Stimulated activated CD4-positive, alpha-beta T cell treated with anti-CD3 and anti-CD28 coated beads, TNF-alpha, amount 100 ng/mL, for 4 hours (primary cell): ENCODE measurements at regions not wholly inside any gene's neighbourhood (a gene's known extent, or its start where the extent isn't known, plus 50 kb on each side); places are given as distances from the start of the nearest gene placed in this dataset.

Experiments
- DNase-seq, 3 experiments: peaks; one replicate each; pipeline ENCODE4 v3.0.0-alpha.2; 2020; ENCODE audit warnings: low read depth in 3 of 3

DNA sequence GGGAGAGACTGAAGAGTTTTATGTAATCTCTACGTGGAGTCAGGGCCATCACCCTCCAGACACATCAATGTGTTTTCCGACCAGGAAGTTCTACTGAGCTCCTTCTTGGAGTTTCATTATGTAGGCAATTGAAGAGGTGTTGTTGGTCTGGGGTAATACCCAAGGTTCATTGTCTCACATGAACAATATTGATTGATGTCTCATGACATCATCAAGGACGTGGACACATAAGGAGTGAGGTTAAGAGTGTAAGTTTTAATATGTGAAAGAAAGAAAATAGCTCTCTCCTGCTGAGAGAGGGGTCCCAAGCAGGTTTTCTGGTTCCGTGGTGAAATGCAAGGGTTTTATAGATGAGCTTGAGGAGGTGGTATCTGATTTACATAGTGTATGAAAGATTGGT lies 280.7 kb upstream of the MIR17HG start:
- no peak for DNase-seq

DNA sequence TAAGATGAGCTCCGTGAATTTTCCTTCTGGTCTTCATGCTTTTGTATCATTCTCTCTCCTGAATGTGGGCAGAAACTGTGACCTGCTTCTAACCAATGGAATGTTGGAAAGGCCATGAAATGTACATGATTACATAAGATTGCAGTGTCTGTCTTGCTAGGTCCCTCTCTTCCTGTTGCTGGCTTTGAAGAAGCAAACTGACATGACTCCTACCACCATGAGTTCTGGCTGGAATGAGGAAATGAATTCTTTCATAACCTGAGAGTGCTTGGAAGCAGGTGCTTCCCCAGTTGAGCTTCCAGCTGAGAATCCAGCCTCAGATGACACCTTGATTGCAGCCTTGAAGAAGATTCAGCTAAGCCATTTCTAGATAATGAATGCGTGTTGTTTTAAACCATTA lies 275.0 kb upstream of the MIR17HG start:
- DNase-seq = no peak

DNA sequence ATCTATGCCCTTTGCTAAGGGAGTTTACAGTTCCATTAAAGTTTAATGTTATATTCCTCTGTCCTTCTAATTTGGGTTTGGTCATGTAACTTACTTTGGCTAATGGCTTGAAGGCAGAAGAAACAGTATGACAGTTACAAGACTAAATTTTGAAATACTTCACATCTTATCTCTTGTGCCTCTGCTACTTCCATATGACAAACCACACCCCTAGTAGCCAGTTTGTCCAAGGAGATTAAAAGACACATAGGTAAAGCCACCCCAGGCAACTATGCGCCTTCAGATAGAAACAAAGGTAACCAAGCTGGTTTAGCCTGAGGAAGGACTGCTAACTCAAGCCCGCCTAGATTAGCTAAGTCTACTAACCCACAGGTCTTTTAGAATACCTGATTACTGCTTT lies 273.4 kb upstream of the MIR17HG start:
- no peak for DNase-seq

DNA sequence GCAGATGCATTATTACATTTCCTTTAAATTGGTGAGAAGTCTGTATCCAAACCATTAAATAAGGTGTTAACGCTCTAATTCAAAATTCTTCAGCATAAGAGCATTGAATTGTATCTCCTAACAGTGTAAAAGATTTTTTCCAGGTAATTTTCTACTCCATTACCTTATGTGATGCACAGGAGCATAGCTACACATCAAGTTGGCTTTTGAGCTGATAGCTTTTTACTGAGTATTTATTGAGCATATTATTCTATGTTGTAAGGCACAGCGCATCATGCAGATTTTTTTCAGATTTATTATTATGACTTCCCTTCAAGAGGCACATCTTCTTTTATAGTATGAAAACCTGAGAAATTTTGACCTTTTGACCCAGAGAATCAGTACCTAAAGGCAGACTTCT lies 270.7 kb upstream of the MIR17HG start:
- no peak for DNase-seq

GRCh38 chr13:91078093-91078679 lies 269.3 kb upstream of the MIR17HG start:
- DNase-seq = no peak

GRCh38 chr13:91079176-91079575 lies 268.3 kb upstream of the MIR17HG start:
- DNase-seq = no peak

DNA sequence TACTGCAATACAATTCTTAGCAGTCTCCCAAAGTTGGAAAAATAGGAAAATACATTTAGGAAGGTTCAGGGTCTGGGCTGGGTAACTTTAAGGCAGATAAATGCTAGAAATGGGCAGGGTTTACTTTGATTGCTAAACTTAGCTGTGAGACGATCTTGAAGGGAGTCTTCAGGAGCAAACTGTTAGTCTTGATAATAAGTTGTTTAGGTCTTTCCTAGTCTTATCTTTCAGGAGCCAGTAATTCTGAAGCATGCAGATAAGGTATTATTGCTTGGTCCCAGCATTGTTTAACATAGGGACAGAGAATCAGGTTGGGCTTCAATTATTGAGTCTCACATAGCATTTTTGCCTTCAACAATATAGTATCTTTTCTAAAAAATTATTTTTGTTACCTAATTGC lies 262.4 kb upstream of the MIR17HG start:
- no peak for DNase-seq

- no peak for DNase-seq
Measured at GRCh38 chr13:91086936-91087716, 260.4 kb upstream of the MIR17HG start.

- DNase-seq = no peak
Measured at GRCh38 chr13:91097269-91097668, 250.2 kb upstream of the MIR17HG start.

- no peak for DNase-seq
Measured at GRCh38 chr13:91099877-91100276, 247.6 kb upstream of the MIR17HG start.

GRCh38 chr13:91100944-91101343 lies 246.5 kb upstream of the MIR17HG start:
- no peak for DNase-seq

- DNase-seq = no peak
Measured at GRCh38 chr13:91101381-91101780, 246.1 kb upstream of the MIR17HG start.

DNA sequence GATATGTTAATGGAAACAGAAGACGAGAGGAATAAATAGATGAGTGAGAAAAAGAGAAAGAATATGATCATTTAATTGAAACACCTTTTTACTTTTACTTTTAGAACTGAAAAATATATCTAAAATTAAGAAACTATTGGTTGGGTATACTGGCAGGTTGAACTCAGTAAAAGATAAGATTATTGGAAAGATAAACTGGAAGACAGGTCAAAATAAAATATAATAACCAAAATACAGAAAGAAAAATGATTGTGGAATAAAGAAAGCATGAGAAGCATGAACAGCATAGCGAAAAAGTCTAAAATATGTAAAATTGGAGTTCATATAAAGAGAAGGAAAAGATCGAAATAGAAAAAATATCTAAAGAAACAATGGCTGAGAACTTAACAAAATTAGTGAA lies 242.2 kb upstream of the MIR17HG start:
- no peak for DNase-seq

DNA sequence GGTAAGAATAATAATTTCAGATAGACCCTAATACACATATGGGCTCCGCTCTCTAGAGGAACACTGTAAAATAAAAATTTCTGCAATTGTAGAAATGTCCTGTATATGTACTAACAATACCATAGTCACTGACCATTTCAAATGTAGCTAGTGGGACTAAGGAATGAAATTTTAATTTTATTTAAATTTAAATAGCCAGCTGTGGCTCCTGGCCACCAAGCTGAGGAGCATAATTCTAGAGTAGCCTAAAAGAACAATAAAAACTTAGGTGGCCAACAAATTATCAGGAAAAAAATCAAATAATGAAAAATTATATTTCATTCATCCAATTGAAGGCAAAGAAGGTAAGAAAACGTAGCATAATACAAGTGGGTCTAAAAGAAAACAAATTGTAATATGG lies 240.9 kb upstream of the MIR17HG start:
- DNase-seq = no peak

GRCh38 chr13:91108315-91108714 lies 239.2 kb upstream of the MIR17HG start:
- no peak for DNase-seq

DNA sequence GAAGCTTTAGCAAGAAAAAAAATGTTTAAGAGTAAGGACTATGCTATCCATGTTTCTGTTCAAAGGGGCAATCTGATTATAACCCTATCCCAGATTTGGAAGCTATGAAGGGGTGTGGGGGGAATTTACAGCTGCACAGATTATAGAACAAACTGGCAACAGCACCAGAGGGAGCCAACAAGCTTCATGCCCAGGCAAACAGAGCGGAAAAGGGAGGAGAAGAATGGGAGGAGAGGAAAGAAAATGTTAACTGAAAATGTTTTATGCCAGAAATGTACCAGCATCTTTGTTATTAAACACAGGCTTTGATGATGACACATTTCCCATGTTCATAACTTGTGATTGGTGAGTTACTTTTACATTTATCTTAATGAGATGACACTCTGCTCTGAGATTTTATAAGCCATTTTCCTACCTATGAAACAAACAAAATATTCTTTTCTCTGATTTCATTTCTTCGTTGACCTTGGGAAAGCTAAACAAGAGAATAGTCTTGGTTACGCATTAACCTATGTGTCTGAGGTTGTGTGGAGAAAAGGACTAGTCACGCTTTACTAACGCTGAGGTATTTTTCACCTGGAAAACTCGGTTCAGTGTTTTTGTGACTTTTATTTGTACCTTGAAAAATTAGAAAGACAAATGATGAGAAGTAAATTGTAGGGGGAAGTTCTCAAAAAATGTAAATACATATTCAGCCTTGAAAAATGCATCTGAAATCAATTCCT lies 235.8 kb upstream of the MIR17HG start:
- no peak for DNase-seq

- DNase-seq = no peak
Measured at GRCh38 chr13:91112201-91112923, 235.1 kb upstream of the MIR17HG start.

DNA sequence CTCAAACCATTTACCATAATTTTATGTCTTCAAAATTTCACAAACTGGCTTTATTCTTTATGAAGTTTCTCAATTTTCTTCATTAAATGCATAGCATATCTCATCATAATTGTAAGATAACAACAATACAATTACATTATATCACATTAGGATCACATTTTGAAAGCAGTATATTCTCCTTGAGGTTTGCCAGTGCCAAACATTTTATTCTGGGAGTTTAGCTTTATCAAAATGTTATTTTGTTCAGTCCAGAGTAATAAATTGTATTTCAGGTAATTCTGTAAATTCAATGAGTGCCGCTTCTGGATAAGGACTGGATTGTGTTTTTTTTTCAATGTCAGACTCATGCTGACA lies 234.6 kb upstream of the MIR17HG start:
- DNase-seq = no peak

DNA sequence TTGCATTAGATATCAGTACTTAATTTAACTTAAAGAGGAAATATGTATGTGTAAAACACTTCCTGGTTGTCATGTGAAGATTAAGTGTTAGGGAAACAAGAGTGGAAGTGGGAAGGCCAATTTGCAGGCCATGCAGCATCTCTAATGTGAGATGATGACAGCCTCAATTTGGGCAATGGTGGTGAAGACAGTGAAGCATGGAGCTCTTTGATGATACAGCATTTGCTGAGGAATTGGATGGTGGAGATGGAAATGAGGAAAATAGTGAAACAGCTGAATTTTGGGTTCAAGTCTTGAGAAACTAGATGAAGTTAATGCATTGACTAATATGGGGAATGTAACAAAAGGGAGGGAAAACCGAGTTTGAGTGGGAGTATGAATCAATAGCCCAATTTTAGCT lies 231.7 kb upstream of the MIR17HG start:
- no peak for DNase-seq

DNA sequence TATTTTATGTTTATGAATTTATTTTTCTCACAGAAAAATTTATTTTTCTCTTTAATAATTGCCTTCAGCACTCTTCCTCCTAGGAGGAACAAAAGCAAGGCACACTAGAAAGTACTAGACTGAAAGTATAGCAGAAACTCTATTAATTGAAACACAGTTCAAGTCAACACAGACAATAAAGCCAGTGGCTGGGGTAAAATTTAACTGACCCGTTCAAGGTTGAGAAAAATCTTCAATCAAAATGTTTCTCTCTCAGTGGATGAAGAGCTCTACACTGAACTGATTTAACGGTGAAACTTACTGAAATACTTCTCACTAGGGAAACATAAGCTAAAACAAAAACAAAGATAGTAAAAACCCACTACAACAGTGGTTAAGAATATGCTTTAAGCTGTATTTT lies 230.1 kb upstream of the MIR17HG start:
- no peak for DNase-seq

DNA sequence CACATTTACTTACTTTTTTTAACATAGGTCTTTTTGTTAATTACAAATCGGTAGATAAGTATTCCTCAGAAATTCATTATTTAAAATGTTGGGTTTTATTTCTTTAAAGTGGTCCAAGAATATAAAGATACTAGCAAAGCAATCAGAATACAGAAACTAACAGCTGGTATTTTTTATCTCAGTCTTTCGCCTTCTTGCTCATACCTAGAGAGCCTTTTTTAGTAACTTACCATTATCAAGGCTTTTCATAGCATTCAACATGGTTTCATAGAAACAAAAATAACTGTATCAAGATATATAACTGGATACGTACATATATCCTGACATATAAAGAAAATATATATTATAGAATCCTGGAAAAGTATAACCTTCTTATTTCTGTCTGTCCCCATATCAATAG lies 227.8 kb upstream of the MIR17HG start:
- DNase-seq = no peak

GRCh38 chr13:91122766-91123165 lies 224.7 kb upstream of the MIR17HG start:
- no peak for DNase-seq
